Gastrocnemius medialis (tissue), 4 donors: ENCODE measurements at regions not wholly inside any gene's neighbourhood (a gene's known extent, or its start where the extent isn't known, plus 50 kb on each side); places are given as distances from the start of the nearest gene placed in this dataset.
"Not testable (repeated sequence)": the region's sequence is repeated elsewhere in the genome, so short reads cannot be mapped to it uniquely, and the experiment has no call there.

Experiments
- ATAC-seq, 2 donors: fragments of 150-250 bp; one replicate each; pipeline ENCODE4 v1.9.1; 2016
- DNase-seq, 2 donors: peaks; one replicate each; pipeline ENCODE4 v3.0.0-alpha.2; 2019
- H3K27ac ChIP-seq, 4 donors: fragments of 200-600 bp; sonication (generic); 1 replicate in 1 of 4; 2 replicates in 3 of 4; pipeline ENCODE4 v1.5.1; 2016 to 2018; ENCODE audit warnings: mild to moderate bottlenecking in 2 of 4, moderate library complexity in 1 of 4
- H3K27me3 ChIP-seq, 3 donors: fragments of 200-600 bp; sonication (generic) in 2 of 3; 1 replicate in 1 of 3; 2 replicates in 2 of 3; pipeline versions ENCODE4 v1.5.1 to v1.6.0; 2016 to 2019; ENCODE audit warnings: mild to moderate bottlenecking in 1 of 3, moderate library complexity in 1 of 3
- H3K36me3 ChIP-seq, 2 donors: fragments of 200-600 bp; sonication (generic) in 1 of 2; one replicate each; pipeline ENCODE4 v1.5.1; 2017 to 2018
- H3K4me1 ChIP-seq, 2 donors: fragments of 200-600 bp; sonication (generic) in 1 of 2; one replicate each; pipeline ENCODE4 v1.5.1; 2016 to 2017; ENCODE audit warnings: mild to moderate bottlenecking in 2 of 2
- H3K4me3 ChIP-seq, 4 donors: fragments of 200-600 bp; sonication (generic) in 3 of 4; 1 replicate in 1 of 4; 2 replicates in 3 of 4; pipeline ENCODE4 v1.5.1; 2016 to 2019; ENCODE audit warnings: mild to moderate bottlenecking in 2 of 4
- H3K9me3 ChIP-seq, 3 donors: fragments of 200-600 bp; sonication (generic) in 2 of 3; 1 replicate in 1 of 3; 2 replicates in 2 of 3; pipeline ENCODE4 v1.5.1; 2016 to 2019
- POLR2A ChIP-seq, 2 donors: fragments of 450-650 bp; IDR thresholded peaks; one replicate each; pipeline ENCODE4 v1.6.1; 2017; ENCODE audit warnings: antibody characterized with exemption in 2 of 2, mild to moderate bottlenecking in 2 of 2, moderate library complexity in 2 of 2
- in situ Hi-C, 4 donors: fragments of 200-750 bp; cut with MboI; loops; one replicate each; pipeline versions ENCODE4 v1.15.0 to v1.8.0; 2017; ENCODE audit warnings: low sequenced_read_pairs in 4 of 4
- intact Hi-C: fragments of 100-400 bp; cut with DNase I; formaldehyde crosslinking; loops from one replicate; pipeline ENCODE4 v1.15.1; 2023; ENCODE audit warnings: low total_unique reads
- TF ChIP-seq, protein P1 (sequence below), 5 experiments: fragments of 450-650 bp in 3 of 5; fragments of 200-600 bp in 2 of 5; sonication (generic) in 2 of 5; IDR thresholded peaks in 4 of 5; conservative IDR thresholded peaks in 1 of 5; 1 replicate in 4 of 5; 2 replicates in 1 of 5; pipeline ENCODE4 v1.5.1; 2016 to 2019; ENCODE audit warnings: antibody characterized with exemption in 5 of 5, mild to moderate bottlenecking in 3 of 5, moderate library complexity in 3 of 5

DNA sequence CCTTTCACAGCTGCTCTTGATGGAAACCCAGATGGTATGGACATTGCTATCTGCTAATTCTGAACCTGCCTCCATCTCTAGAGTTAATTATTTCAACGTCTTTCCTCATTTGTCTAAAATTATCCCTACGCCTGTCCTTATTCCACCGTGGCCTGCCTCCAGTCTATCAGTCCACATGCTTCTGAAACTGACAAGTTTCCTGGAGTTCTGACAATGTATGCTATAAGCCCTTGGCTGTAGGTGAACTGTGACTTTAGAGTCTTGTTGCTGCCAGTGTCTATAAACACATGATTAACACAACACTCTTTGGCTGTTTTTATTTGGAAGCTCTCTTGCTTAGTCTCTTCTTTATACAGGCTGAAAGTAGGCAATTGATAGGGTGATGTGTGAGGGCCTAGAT, 1052.9 kb downstream of the TMTC2 start:
- no peak for DNase-seq
- Histone ChIP-seq H3K4me1 (no peaks in the 10 kb centered on the region), H3K4me3 (no peak overlapping the region), H3K9me3 (no peaks in the 10 kb centered on the region), H3K36me3 (no peaks in the 10 kb centered on the region), H3K27ac (no peak overlapping the region), H3K27me3 (no peaks in the 10 kb centered on the region)
- intact Hi-C loops (no loop called here), in situ Hi-C loops (no loop called here)
- no peak for ATAC-seq
- TF ChIP-seq POLR2A (IDR thresholded peaks at IDR 0.05): no peak
- TF ChIP-seq, protein P1, sequence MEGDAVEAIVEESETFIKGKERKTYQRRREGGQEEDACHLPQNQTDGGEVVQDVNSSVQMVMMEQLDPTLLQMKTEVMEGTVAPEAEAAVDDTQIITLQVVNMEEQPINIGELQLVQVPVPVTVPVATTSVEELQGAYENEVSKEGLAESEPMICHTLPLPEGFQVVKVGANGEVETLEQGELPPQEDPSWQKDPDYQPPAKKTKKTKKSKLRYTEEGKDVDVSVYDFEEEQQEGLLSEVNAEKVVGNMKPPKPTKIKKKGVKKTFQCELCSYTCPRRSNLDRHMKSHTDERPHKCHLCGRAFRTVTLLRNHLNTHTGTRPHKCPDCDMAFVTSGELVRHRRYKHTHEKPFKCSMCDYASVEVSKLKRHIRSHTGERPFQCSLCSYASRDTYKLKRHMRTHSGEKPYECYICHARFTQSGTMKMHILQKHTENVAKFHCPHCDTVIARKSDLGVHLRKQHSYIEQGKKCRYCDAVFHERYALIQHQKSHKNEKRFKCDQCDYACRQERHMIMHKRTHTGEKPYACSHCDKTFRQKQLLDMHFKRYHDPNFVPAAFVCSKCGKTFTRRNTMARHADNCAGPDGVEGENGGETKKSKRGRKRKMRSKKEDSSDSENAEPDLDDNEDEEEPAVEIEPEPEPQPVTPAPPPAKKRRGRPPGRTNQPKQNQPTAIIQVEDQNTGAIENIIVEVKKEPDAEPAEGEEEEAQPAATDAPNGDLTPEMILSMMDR (IDR thresholded peaks at IDR 0.05 in 4 of 5, conservative IDR thresholded peaks at IDR 0.05 in 1 of 5): no peak

DNA sequence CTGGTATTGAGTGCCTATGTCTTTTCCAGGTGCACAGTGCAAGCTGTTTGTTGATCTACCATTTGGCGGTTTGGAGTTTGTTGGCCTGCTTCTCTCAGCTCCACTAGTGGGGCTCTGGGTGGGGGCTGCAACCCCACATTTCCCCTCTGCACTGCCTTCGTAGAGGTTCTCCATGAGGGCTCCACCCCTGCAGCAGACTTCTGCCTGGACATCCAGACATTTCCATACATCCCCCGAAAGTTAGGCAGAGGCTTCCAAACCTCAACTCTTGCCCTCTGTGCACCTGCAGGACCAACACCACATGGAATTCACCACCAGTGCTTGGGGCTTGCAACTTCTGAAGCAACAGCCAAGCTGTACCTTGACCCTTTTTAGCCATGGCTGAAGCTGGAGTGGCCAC, 1024.1 kb downstream of the TMTC2 start:
- Histone ChIP-seq H3K4me1 (no peaks in the 10 kb centered on the region), H3K9me3 (no peaks in the 10 kb centered on the region), H3K27me3 (no peaks in the 10 kb centered on the region), H3K36me3 (no peaks in the 10 kb centered on the region), H3K27ac (no peak overlapping the region), H3K4me3 (no peak overlapping the region)
- in situ Hi-C loops: no loop called here
- ATAC-seq (no peak), DNase-seq (no peak)
- no peak for TF ChIP-seq POLR2A (IDR thresholded peaks at IDR 0.05)
- TF ChIP-seq, protein P1 (IDR thresholded peaks at IDR 0.05 in 4 of 5, conservative IDR thresholded peaks at IDR 0.05 in 1 of 5): no peak
- intact Hi-C loops: no loop called here

DNA sequence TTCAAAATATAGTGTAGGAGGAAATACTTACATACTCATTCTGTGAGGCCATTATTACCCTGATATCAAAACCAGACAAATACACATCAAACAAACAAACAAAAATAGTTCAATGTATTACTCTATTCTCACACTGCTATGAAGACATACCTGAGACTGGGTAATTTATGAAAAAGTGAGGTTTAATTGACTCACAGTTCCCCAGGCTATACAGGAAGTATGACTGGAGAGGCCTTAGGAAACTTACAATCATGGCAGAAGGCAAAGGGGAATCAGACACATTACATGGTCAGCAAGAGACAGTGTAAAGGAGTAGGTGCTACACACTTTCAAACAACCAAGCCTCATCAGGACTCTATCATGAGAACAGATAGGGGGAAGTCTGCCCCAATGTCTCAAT, 1023.2 kb downstream of the TMTC2 start:
- H3K4me3 ChIP-seq: no peak overlapping the region
- TF ChIP-seq, protein P1 (IDR thresholded peaks at IDR 0.05 in 4 of 5, conservative IDR thresholded peaks at IDR 0.05 in 1 of 5): no peak
- TF ChIP-seq POLR2A (IDR thresholded peaks at IDR 0.05): no peak
- no peaks in the 10 kb centered on the region for H3K4me1 ChIP-seq
- H3K27ac ChIP-seq: no peak overlapping the region
- no peak for ATAC-seq
- intact Hi-C loops: no loop called here
- in situ Hi-C loops: no loop called here
- H3K36me3 ChIP-seq: no peaks in the 10 kb centered on the region
- H3K27me3 ChIP-seq: no peaks in the 10 kb centered on the region
- H3K9me3 ChIP-seq: no peaks in the 10 kb centered on the region
- no peak for DNase-seq

DNA sequence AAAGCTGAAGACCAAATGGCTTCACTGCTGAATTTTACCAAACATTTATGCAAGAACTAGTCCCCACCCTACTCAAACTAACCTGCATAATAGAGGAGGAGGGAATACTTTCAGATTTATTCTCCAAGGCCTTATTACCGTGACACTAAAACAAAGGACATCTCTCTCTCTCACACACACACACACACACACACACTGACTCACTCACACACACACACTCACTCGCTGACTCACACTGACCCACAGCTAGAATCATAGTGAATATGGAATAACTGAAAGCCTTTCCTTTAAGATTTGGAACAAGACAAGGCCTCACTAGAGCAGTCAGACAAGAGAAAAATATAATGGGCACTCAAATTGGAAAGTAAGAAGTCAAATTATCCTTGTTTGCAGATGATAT, 1014.1 kb downstream of the TMTC2 start:
- no peaks in the 10 kb centered on the region for H3K36me3 ChIP-seq
- H3K27ac ChIP-seq: no peak overlapping the region
- in situ Hi-C loops (no loop called here), intact Hi-C loops (no loop called here)
- H3K4me3 ChIP-seq: no peak overlapping the region
- no peaks in the 10 kb centered on the region for H3K4me1 ChIP-seq
- no peak for TF ChIP-seq POLR2A (IDR thresholded peaks at IDR 0.05)
- TF ChIP-seq, protein P1 (IDR thresholded peaks at IDR 0.05 in 4 of 5, conservative IDR thresholded peaks at IDR 0.05 in 1 of 5): no peak
- no peaks in the 10 kb centered on the region for H3K27me3 ChIP-seq
- DNase-seq (no peak), ATAC-seq (no peak)
- no peaks in the 10 kb centered on the region for H3K9me3 ChIP-seq

DNA sequence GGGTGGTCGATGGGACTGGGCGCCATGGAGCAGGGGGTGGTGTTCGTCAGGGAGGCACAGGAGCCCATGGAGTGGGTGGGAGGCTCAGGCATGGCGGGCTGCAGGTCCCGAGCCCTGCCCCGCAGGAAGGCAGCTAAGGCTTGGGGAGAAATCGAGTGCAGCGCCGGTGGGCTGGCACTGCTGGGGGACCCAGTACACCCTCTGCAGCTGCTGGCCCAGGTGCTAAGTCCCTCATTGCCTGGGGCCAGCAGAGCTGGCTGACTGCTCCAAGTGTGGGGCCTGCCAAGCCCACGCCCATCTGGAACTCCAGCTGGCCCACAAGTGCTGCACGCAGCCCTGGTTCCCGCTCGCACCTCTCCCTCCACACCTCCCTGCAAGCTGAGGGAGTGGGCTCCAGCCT, 1009.6 kb downstream of the TMTC2 start:
- H3K27ac ChIP-seq, H3K4me1 ChIP-seq, H3K36me3 ChIP-seq, H3K27me3 ChIP-seq, ATAC-seq, H3K4me3 ChIP-seq, DNase-seq, in situ Hi-C loops, H3K9me3 ChIP-seq, intact Hi-C loops: not testable (repeated sequence)
